ENCODE measurements at regions not wholly inside any gene's neighbourhood (a gene's known extent, or its start where the extent isn't known, plus 50 kb on each side); places are given as distances from the start of the nearest gene placed in this dataset.

DNA sequence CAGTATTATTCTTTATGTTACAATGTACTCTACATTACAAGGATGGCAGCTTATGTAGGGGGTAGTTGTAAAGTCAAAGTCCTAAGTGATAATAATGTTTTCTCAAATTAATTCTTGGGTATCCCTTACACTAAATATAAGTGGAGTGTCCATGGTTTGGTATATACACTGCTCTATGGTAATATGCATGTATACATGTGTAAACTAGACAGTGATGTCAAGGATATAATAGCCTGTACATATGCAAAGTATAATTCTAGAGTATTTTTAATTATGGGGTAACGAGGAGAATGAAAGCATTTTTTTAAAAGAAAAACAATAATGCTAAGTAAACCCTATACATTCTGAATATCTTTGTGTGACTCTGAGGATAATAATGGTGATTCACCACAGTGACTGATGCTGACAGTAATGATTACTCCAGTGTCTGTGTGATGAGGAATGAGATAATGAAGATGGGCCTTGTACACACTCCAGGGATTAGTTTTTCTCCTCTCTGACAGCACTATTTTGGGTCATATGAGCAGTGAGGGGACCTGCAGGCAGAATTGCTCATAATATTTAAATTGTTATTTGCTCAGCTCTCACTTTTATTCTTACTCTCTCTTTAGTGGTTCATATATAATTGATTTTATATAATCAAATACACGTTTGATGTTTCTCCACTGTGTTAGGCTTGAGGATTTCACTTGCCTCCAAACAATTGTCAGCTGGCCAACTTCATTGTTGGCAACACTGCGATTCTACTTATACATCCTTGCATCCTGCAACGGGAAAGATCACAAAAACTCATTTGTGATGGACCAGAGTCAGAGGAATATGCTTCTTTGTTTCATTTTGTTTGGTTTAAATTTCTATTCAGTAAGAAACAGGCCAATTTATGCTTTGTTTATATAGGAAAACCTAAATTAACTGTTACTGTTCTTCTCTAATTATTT is 88.2 kb downstream of the NREP start:
- H3K27me3 Mint-ChIP-seq (ENCODE audit: insufficient read depth): no peaks in the 10 kb centered on the region
- Histone ChIP-seq H3K27me3 (ENCODE audit: control insufficient read depth, insufficient read depth, low read length, poor library complexity, severe bottlenecking) (no peaks in the 10 kb centered on the region), H3K9me3 (ENCODE audit: control insufficient read depth, low read length) (no peaks in the 10 kb centered on the region), H3K27ac (ENCODE audit: low read depth, low read length) (no peak overlapping the region), H3K36me3 (ENCODE audit: control insufficient read depth, insufficient read depth, low read length) (no peaks in the 10 kb centered on the region), H3K4me1 (ENCODE audit: control insufficient read depth, insufficient read depth, low read length) (no peaks in the 10 kb centered on the region), H3K9ac (ENCODE audit: extremely low read depth, low read length, poor library complexity, severe bottlenecking) (no peak overlapping the region), H3K4me3 (ENCODE audit: low read length) (no peak overlapping the region)
- 92 to 100% methylated on average over 2 to 3 of the region's 4 CpGs for WGBS, 2 experiments (ENCODE audit: insufficient coverage in 1 of 2, insufficient read length in 1 of 2)
- H3K4me1 Mint-ChIP-seq: peaks cover 7% of the 10 kb centered on the region
- no peak overlapping the region for H3K4me3 Mint-ChIP-seq
- no peak overlapping the region for H3K27ac Mint-ChIP-seq
- no peak for DNase-seq
- TF ChIP-seq, protein P1, sequence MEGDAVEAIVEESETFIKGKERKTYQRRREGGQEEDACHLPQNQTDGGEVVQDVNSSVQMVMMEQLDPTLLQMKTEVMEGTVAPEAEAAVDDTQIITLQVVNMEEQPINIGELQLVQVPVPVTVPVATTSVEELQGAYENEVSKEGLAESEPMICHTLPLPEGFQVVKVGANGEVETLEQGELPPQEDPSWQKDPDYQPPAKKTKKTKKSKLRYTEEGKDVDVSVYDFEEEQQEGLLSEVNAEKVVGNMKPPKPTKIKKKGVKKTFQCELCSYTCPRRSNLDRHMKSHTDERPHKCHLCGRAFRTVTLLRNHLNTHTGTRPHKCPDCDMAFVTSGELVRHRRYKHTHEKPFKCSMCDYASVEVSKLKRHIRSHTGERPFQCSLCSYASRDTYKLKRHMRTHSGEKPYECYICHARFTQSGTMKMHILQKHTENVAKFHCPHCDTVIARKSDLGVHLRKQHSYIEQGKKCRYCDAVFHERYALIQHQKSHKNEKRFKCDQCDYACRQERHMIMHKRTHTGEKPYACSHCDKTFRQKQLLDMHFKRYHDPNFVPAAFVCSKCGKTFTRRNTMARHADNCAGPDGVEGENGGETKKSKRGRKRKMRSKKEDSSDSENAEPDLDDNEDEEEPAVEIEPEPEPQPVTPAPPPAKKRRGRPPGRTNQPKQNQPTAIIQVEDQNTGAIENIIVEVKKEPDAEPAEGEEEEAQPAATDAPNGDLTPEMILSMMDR (conservative IDR thresholded peaks at IDR 0.05): no peak
- H3K9me3 Mint-ChIP-seq: no peaks in the 10 kb centered on the region
- no peaks in the 10 kb centered on the region for H3K36me3 Mint-ChIP-seq (ENCODE audit: low read depth)

GRCh38 chr5:111667128-111667736 is 89.8 kb downstream of the NREP start:
- no peak overlapping the region for H3K4me3 ChIP-seq (ENCODE audit: low read length)
- H3K9me3 Mint-ChIP-seq: no peaks in the 10 kb centered on the region
- H3K4me1 Mint-ChIP-seq: peaks cover 10% of the 10 kb centered on the region
- H3K36me3 Mint-ChIP-seq (ENCODE audit: low read depth): no peaks in the 10 kb centered on the region
- no peaks in the 10 kb centered on the region for H3K27me3 ChIP-seq (ENCODE audit: control insufficient read depth, insufficient read depth, low read length, poor library complexity, severe bottlenecking)
- H3K9ac ChIP-seq (ENCODE audit: extremely low read depth, low read length, poor library complexity, severe bottlenecking): no peak overlapping the region
- no peaks in the 10 kb centered on the region for H3K36me3 ChIP-seq (ENCODE audit: control insufficient read depth, insufficient read depth, low read length)
- H3K27me3 Mint-ChIP-seq (ENCODE audit: insufficient read depth): no peaks in the 10 kb centered on the region
- no peaks in the 10 kb centered on the region for H3K4me1 ChIP-seq (ENCODE audit: control insufficient read depth, insufficient read depth, low read length)
- TF ChIP-seq, protein P1 (conservative IDR thresholded peaks at IDR 0.05): no peak
- no peaks in the 10 kb centered on the region for H3K9me3 ChIP-seq (ENCODE audit: control insufficient read depth, low read length)
- no peak for DNase-seq
- H3K27ac Mint-ChIP-seq: no peak overlapping the region
- 92 to 94% methylated on average over 2 of the region's 2 CpGs for WGBS, 2 experiments (ENCODE audit: insufficient coverage in 1 of 2, insufficient read length in 1 of 2)
- no peak overlapping the region for H3K4me3 Mint-ChIP-seq
- H3K27ac ChIP-seq (ENCODE audit: low read depth, low read length): no peak overlapping the region

DNA sequence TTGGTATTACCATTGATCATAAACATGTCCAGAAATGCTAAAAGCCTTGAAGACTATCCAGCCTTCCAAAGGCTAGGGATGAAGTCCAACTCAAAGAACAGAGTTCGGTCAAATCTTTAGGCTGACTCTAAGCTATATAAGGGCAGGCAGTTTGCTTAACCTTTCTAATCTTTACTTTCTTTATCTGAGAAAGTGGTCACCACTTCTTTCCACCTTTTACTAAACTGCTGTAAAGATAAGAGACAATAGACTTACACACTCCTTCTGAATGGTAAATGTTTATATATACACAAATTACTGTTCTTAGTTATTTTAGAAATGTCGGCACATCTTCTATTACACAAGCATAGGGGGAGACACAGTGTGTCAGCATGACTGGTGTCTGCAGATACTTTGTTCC is 100.4 kb downstream of the NREP start:
- no peaks in the 10 kb centered on the region for H3K27me3 Mint-ChIP-seq (ENCODE audit: insufficient read depth)
- H3K9me3 Mint-ChIP-seq: peaks cover 33% of the 10 kb centered on the region
- no peak overlapping the region for H3K9ac ChIP-seq (ENCODE audit: extremely low read depth, low read length, poor library complexity, severe bottlenecking)
- no peak for DNase-seq
- no peak overlapping the region for H3K27ac ChIP-seq (ENCODE audit: low read depth, low read length)
- no peak overlapping the region for H3K4me3 ChIP-seq (ENCODE audit: low read length)
- 88 to 98% methylated on average over 1 to 2 of the region's 2 CpGs for whole genome bisulfite sequencing, 2 experiments (ENCODE audit: insufficient coverage in 1 of 2, insufficient read length in 1 of 2)
- H3K36me3 Mint-ChIP-seq (ENCODE audit: low read depth): peaks cover 2% of the 10 kb centered on the region
- H3K27me3 ChIP-seq (ENCODE audit: control insufficient read depth, insufficient read depth, low read length, poor library complexity, severe bottlenecking): no peaks in the 10 kb centered on the region
- H3K4me3 Mint-ChIP-seq: no peak overlapping the region
- no peaks in the 10 kb centered on the region for H3K4me1 ChIP-seq (ENCODE audit: control insufficient read depth, insufficient read depth, low read length)
- H3K27ac Mint-ChIP-seq: no peak overlapping the region
- H3K4me1 Mint-ChIP-seq: no peaks in the 10 kb centered on the region
- peaks cover 13% of the 10 kb centered on the region for H3K9me3 ChIP-seq (ENCODE audit: control insufficient read depth, low read length)
- TF ChIP-seq, protein P1 (conservative IDR thresholded peaks at IDR 0.05): no peak
- no peaks in the 10 kb centered on the region for H3K36me3 ChIP-seq (ENCODE audit: control insufficient read depth, insufficient read depth, low read length)
